Small intestine (tissue), 7 donors: ENCODE measurements at regions not wholly inside any gene's neighbourhood (a gene's known extent, or its start where the extent isn't known, plus 50 kb on each side); places are given as distances from the start of the nearest gene placed in this dataset.

Experiments used
- DNase-seq, 2 donors: peaks; one replicate each; pipeline versions ENCODE4 v3.0.0 to v3.0.0-alpha.2; 2013
- FAIRE-seq: peaks from 2 replicates; lab custom pipeline; 2012; peaks lifted over from hg19 to GRCh38; lab: Jason Lieb, UNC
- H3K27ac ChIP-seq, 3 donors: one replicate each; pipeline ENCODE4 v1.5.1; 2013; ENCODE audit warnings: low read length in 2 of 3, mild to moderate bottlenecking in 2 of 3, control low read depth in 1 of 3, inconsistent platforms in 1 of 3, low read depth in 1 of 3, moderate library complexity in 1 of 3
- H3K27me3 ChIP-seq, 3 donors: one replicate each; pipeline ENCODE4 v1.6.1; 2013; ENCODE audit warnings: low read length in 3 of 3, inconsistent platforms in 1 of 3; ENCODE audit not compliant: control insufficient read depth in 3 of 3, insufficient read depth in 3 of 3
- H3K36me3 ChIP-seq, 3 donors: one replicate each; pipeline ENCODE4 v1.6.1; 2013; ENCODE audit warnings: low read length in 3 of 3, inconsistent platforms in 1 of 3, low read depth in 1 of 3, mild to moderate bottlenecking in 1 of 3, moderate library complexity in 1 of 3; ENCODE audit not compliant: control insufficient read depth in 3 of 3, insufficient read depth in 2 of 3
- H3K4me1 ChIP-seq, 3 donors: one replicate each; pipeline ENCODE4 v1.6.1; 2013; ENCODE audit warnings: low read length in 2 of 3, inconsistent platforms in 1 of 3, low read depth in 1 of 3, mild to moderate bottlenecking in 1 of 3, moderate library complexity in 1 of 3; ENCODE audit not compliant: control insufficient read depth in 3 of 3, insufficient read depth in 2 of 3
- H3K4me3 ChIP-seq, 3 donors: one replicate each; pipeline ENCODE4 v1.5.1; 2013; ENCODE audit warnings: low read length in 3 of 3, control low read depth in 1 of 3, inconsistent platforms in 1 of 3, low read depth in 1 of 3, mild to moderate bottlenecking in 1 of 3, moderate library complexity in 1 of 3
- H3K9me3 ChIP-seq, 2 donors: one replicate each; pipeline ENCODE4 v1.6.1; 2013; ENCODE audit warnings: low read depth in 1 of 2, low read length in 1 of 2; ENCODE audit not compliant: control insufficient read depth in 2 of 2, insufficient read depth in 1 of 2
- WGBS, 3 donors: extraction: QIAGEN DNeasy Blood & Tissue Kit; methylation state at CpG; one replicate each; pipeline ENCODE4 v1.1.7; 2013; 5-methylcytosine and 5-hydroxymethylcytosine counted together
- donor health status: healthy with polysubstance abuse.
- donor health status: control.
- donor health status: control.
- donor health status: Bipolar disorder and iron deficiency.
- donor health status: healthy.

GRCh38 chr9:3773362-3774060 lies 247.7 kb upstream of the RFX3 start:
- no peak for FAIRE-seq

GRCh38 chr9:3769646-3770045 lies 243.8 kb upstream of the RFX3 start:
- FAIRE-seq: no peak

More at GRCh38 chr9:3773362-3774060, 247.7 kb upstream of the RFX3 start:
- DNase-seq: no peak
- no peak overlapping the region for H3K4me3 ChIP-seq
- H3K27me3 ChIP-seq: no peaks in the 10 kb centered on the region
- no peaks in the 10 kb centered on the region for H3K4me1 ChIP-seq
- H3K27ac ChIP-seq: no peak overlapping the region
- 84 to 89% (median 85%) methylated on average over 6 of the region's 6 CpGs for WGBS, 3 donors
- H3K36me3 ChIP-seq: no peaks in the 10 kb centered on the region
- H3K9me3 ChIP-seq: no peaks in the 10 kb centered on the region

GRCh38 chr9:3768712-3769457 lies 243.1 kb upstream of the RFX3 start:
- H3K27ac ChIP-seq: no peak overlapping the region
- H3K9me3 ChIP-seq: no peaks in the 10 kb centered on the region
- 65 to 71% (median 69%) methylated on average over 5 of the region's 5 CpGs for WGBS, 3 donors
- no peaks in the 10 kb centered on the region for H3K36me3 ChIP-seq
- DNase-seq (no peak), FAIRE-seq (no peak)
- H3K4me3 ChIP-seq: no peak overlapping the region
- H3K27me3 ChIP-seq: no peaks in the 10 kb centered on the region
- no peaks in the 10 kb centered on the region for H3K4me1 ChIP-seq

More at GRCh38 chr9:3769646-3770045, 243.8 kb upstream of the RFX3 start:
- no peaks in the 10 kb centered on the region for H3K27me3 ChIP-seq
- WGBS, 3 donors: 16 to 27% (median 23%) methylated on average over 4 of the region's 4 CpGs
- no peak overlapping the region for H3K27ac ChIP-seq
- H3K4me3 ChIP-seq: no peak overlapping the region
- no peaks in the 10 kb centered on the region for H3K36me3 ChIP-seq
- DNase-seq: no peak
- no peaks in the 10 kb centered on the region for H3K4me1 ChIP-seq
- H3K9me3 ChIP-seq: no peaks in the 10 kb centered on the region

GRCh38 chr9:3768286-3768685 lies 242.5 kb upstream of the RFX3 start:
- Histone ChIP-seq H3K27me3 (no peaks in the 10 kb centered on the region), H3K27ac (no peak overlapping the region), H3K4me1 (no peaks in the 10 kb centered on the region), H3K9me3 (no peaks in the 10 kb centered on the region), H3K36me3 (no peaks in the 10 kb centered on the region), H3K4me3 (no peak overlapping the region)
- DNase-seq (no peak), FAIRE-seq (no peak)
- WGBS, 3 donors: 84 to 89% (median 85%) methylated on average over 5 of the region's 5 CpGs

- WGBS, 3 donors: 40 to 57% (median 54%) methylated on average over 3 of the region's 3 CpGs
- Histone ChIP-seq H3K36me3 (no peaks in the 10 kb centered on the region), H3K27ac (no peak overlapping the region), H3K4me3 (no peak overlapping the region), H3K27me3 (no peaks in the 10 kb centered on the region), H3K9me3 (peaks cover 0 to 2% of the 10 kb centered on the region in 2 donors), H3K4me1 (peaks cover 0 to 2% (median 0%) of the 10 kb centered on the region in 3 donors)
- FAIRE-seq (no peak), DNase-seq (no peak)
Observed at GRCh38 chr9:3762076-3762475, 236.3 kb upstream of the RFX3 start.

- Histone ChIP-seq H3K36me3 (no peaks in the 10 kb centered on the region), H3K4me3 (no peak overlapping the region), H3K27ac (no peak overlapping the region), H3K27me3 (no peaks in the 10 kb centered on the region), H3K4me1 (peaks cover 0 to 2% (median 0%) of the 10 kb centered on the region in 3 donors), H3K9me3 (peaks cover 0 to 2% of the 10 kb centered on the region in 2 donors)
- DNase-seq (no peak), FAIRE-seq (no peak)
- 15 to 33% (median 27%) methylated on average over 4 of the region's 4 CpGs for WGBS, 3 donors
Observed at GRCh38 chr9:3760031-3760430, 234.2 kb upstream of the RFX3 start.

GRCh38 chr9:3758816-3759576 lies 233.2 kb upstream of the RFX3 start:
- FAIRE-seq (no peak), DNase-seq (no peak)
- Histone ChIP-seq H3K27ac (no peak overlapping the region), H3K36me3 (no peaks in the 10 kb centered on the region), H3K4me3 (no peak overlapping the region), H3K4me1 (peaks cover 0 to 2% (median 0%) of the 10 kb centered on the region in 3 donors), H3K9me3 (peaks cover 0 to 2% of the 10 kb centered on the region in 2 donors), H3K27me3 (no peaks in the 10 kb centered on the region)
- WGBS, 3 donors: 52 to 63% (median 63%) methylated on average over 5 of the region's 5 CpGs

GRCh38 chr9:3756071-3756470 lies 230.3 kb upstream of the RFX3 start:
- DNase-seq: no peak
- FAIRE-seq: no peak
- 74 to 94% (median 84%) methylated on average over 3 of the region's 3 CpGs for WGBS, 3 donors
- no peaks in the 10 kb centered on the region for H3K27me3 ChIP-seq
- no peak overlapping the region for H3K27ac ChIP-seq
- no peaks in the 10 kb centered on the region for H3K36me3 ChIP-seq
- H3K9me3 ChIP-seq: peaks cover 0 to 2% of the 10 kb centered on the region in 2 donors
- H3K4me1 ChIP-seq: peaks cover 0 to 2% (median 0%) of the 10 kb centered on the region in 3 donors
- H3K4me3 ChIP-seq: no peak overlapping the region
